ENCODE measurements at regions not wholly inside any gene's neighbourhood (a gene's known extent, or its start where the extent isn't known, plus 50 kb on each side); places are given as distances from the start of the nearest gene placed in this dataset.

DNA sequence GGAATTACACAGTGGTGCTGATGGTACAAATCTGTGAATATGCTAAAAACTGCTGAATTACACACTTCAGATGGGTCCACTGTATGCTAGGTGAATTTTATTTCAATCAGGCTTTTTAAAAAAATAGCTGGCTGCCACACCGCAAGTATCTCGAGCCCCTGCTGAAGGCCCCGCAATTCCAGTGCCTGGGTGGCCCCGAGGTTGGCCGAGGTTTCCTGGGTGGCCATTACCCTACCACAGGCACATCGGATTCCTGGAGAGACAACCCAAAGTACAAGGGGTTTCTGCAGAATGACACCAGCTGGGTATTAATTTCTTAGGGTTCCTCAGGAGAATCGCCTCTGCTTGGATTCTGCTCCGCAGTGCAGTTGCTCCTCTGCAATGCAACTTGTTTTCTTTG, 127.8 kb downstream of the C16orf95 start:
- TF ChIP-seq CTCF (IDR thresholded peaks at IDR 0.05) (no peak), POLR2AphosphoS5 (IDR thresholded peaks at IDR 0.05; ENCODE audit: insufficient read depth in 1 of 2, low read depth in 1 of 2) (no peak), POLR2A (IDR thresholded peaks at IDR 0.05) (no peak)

Measured in vagina (tissue), 2 donors.